Activated CD4-positive, alpha-beta T cell treated with anti-CD3 and anti-CD28 coated beads, Interleukin-10, Interleukin-2, amounts not matched to agents 100 ng/mL and 50 ng/mL, durations not matched to agents 16 hours and 8 hours (primary cell): ENCODE measurements at regions not wholly inside any gene's neighbourhood (a gene's known extent, or its start where the extent isn't known, plus 50 kb on each side); places are given as distances from the start of the nearest gene placed in this dataset.

ENCODE experiments used
- DNase-seq: peaks from one replicate; pipeline ENCODE4 v3.0.0-alpha.2; 2020

GRCh38 chr20:52921340-52921739 lies 50.8 kb upstream of the TSHZ2 start:
- no peak for DNase-seq

- DNase-seq, result no peak
These were observed 53.8 kb upstream of the TSHZ2 start for GRCh38 chr20:52918311-52918710.

GRCh38 chr20:52915564-52915963 lies 56.6 kb upstream of the TSHZ2 start:
- no peak for DNase-seq

GRCh38 chr20:52914870-52915269 lies 57.3 kb upstream of the TSHZ2 start:
- DNase-seq, result no peak

- no peak for DNase-seq
These were observed 58.3 kb upstream of the TSHZ2 start for GRCh38 chr20:52913650-52914387.

GRCh38 chr20:52905241-52905994 lies 66.7 kb upstream of the TSHZ2 start:
- no peak for DNase-seq

GRCh38 chr20:52904837-52905236 lies 67.3 kb upstream of the TSHZ2 start:
- no peak for DNase-seq

GRCh38 chr20:52899041-52899608 lies 73.0 kb upstream of the TSHZ2 start:
- DNase-seq, result no peak

GRCh38 chr20:52896348-52896747 lies 75.8 kb upstream of the TSHZ2 start:
- no peak for DNase-seq

- DNase-seq, result no peak
These were observed 76.5 kb upstream of the TSHZ2 start for GRCh38 chr20:52895701-52896100.

- DNase-seq, result no peak
These were observed 76.9 kb upstream of the TSHZ2 start for GRCh38 chr20:52895235-52895634.

- no peak for DNase-seq
These were observed 78.7 kb upstream of the TSHZ2 start for GRCh38 chr20:52893498-52893897.

- DNase-seq, result no peak
These were observed 80.1 kb upstream of the TSHZ2 start for GRCh38 chr20:52892023-52892422.

GRCh38 chr20:52890130-52890529 lies 82.0 kb upstream of the TSHZ2 start:
- DNase-seq, result no peak

- no peak for DNase-seq
These were observed 82.9 kb upstream of the TSHZ2 start for GRCh38 chr20:52889225-52889624.

GRCh38 chr20:52888096-52888495 lies 84.1 kb upstream of the TSHZ2 start:
- no peak for DNase-seq

GRCh38 chr20:52880997-52881396 lies 91.2 kb upstream of the TSHZ2 start:
- no peak for DNase-seq

GRCh38 chr20:52880259-52880658 lies 91.9 kb upstream of the TSHZ2 start:
- DNase-seq, result no peak

GRCh38 chr20:52874241-52874640 lies 97.9 kb upstream of the TSHZ2 start:
- DNase-seq, result no peak

GRCh38 chr20:52869698-52870501 lies 102.3 kb upstream of the TSHZ2 start:
- peak; percentile 7 for DNase-seq

GRCh38 chr20:52869276-52869675 lies 102.9 kb upstream of the TSHZ2 start:
- no peak for DNase-seq

- no peak for DNase-seq
These were observed 104.9 kb upstream of the TSHZ2 start for GRCh38 chr20:52867305-52867704.

- no peak for DNase-seq
These were observed 107.1 kb upstream of the TSHZ2 start for GRCh38 chr20:52864916-52865605.
